GM12892 (cell line): ENCODE measurements at regions not wholly inside any gene's neighbourhood (a gene's known extent, or its start where the extent isn't known, plus 50 kb on each side); places are given as distances from the start of the nearest gene placed in this dataset.

Source experiments
- POLR2A ChIP-seq: IDR thresholded peaks from 2 replicates; pipeline ENCODE4 v1.6.1; 2011; ENCODE audit warnings: low read depth, low read length, control low read depth
- TAF1 ChIP-seq: IDR thresholded peaks from 2 replicates; pipeline ENCODE4 v1.6.1; 2011; ENCODE audit warnings: low read depth, mild to moderate bottlenecking, control low read depth, low read length, borderline replicate concordance

DNA sequence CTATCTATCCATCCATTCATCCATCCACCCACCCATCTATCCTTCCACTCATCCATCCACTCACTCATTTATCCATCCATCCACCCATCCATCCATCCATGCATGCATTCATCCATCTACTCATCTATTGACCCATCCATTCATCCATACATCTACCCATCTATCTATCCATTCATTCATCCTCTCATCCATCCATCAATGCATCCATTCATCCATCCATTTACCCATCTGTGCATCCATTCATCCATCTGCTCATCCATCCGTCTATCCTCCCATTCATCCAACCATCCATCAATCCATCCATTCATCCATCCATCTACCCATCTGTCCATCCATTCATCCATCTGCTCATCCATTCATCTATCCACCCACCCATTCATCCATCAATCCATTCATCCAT, 224.5 kb upstream of the MAF start:
- TF ChIP-seq TAF1, result no peak
- TF ChIP-seq POLR2A, result no peak
